Endothelial cell of umbilical vein (primary cell): ENCODE measurements at regions not wholly inside any gene's neighbourhood (a gene's known extent, or its start where the extent isn't known, plus 50 kb on each side); places are given as distances from the start of the nearest gene placed in this dataset.

Source experiments
- BruUV-seq: library from RNA; stranded (reverse); fragments of 400-500 nt; replicated peaks from 2 replicates; lab custom pipeline; 2021; lab: Mats Ljungman, UMichigan
- CTCF ChIA-PET: fragments of 300-600, 350-600 bp; sonication (Branson Sonifier 250); formaldehyde crosslinking; loops from one replicate; lab custom pipeline; 2021; ENCODE audit warnings: antibody characterized with exemption, inconsistent platforms; lab: Charles Lee
- POLR2A ChIA-PET: fragments of 300-600, 350-600 bp; sonication (Branson Sonifier 250); formaldehyde crosslinking; loops from one replicate; lab custom pipeline; 2021; ENCODE audit warnings: antibody characterized with exemption, inconsistent platforms; lab: Charles Lee
- DNase-seq: peaks from one replicate; pipeline ENCODE4 v3.0.0-alpha.2; 2011; ENCODE audit warnings: low read depth, low spot score
- FAIRE-seq: peaks from 2 replicates; lab custom pipeline; 2011; peaks lifted over from hg19 to GRCh38; lab: Jason Lieb, UNC
- H2AFZ ChIP-seq: 2 replicates; pipeline ENCODE4 v1.6.0; 2012; ENCODE audit warnings: low read depth, low read length, control low read depth, inconsistent platforms
- H3K27ac ChIP-seq: 2 replicates; pipeline ENCODE4 v1.5.1; 2011; ENCODE audit warnings: low read depth, mild to moderate bottlenecking, control low read depth, low read length, moderate library complexity; ENCODE audit not compliant: insufficient read depth
- H3K27me3 ChIP-seq, 2 experiments: 2 replicates each; pipeline versions ENCODE4 v1.6.0 to v1.6.1; 2011; ENCODE audit warnings: low read length in 2 of 2, mixed read lengths in 1 of 2; ENCODE audit not compliant: control insufficient read depth in 2 of 2, insufficient read depth in 2 of 2
- H3K36me3 ChIP-seq, 2 experiments: 2 replicates in 1 of 2; 3 replicates in 1 of 2; pipeline ENCODE4 v1.5.1; 2011; ENCODE audit warnings: low read length in 2 of 2, mild to moderate bottlenecking in 1 of 2, moderate library complexity in 1 of 2; ENCODE audit not compliant: control insufficient read depth in 2 of 2, insufficient read depth in 2 of 2; ENCODE audit errors: extremely low read depth in 1 of 2
- H3K4me1 ChIP-seq: 3 replicates; pipeline ENCODE4 v1.5.1; 2011; ENCODE audit warnings: mild to moderate bottlenecking, low read length; ENCODE audit not compliant: control insufficient read depth, insufficient read depth; ENCODE audit errors: extremely low read depth
- H3K4me2 ChIP-seq: 2 replicates; pipeline ENCODE4 v1.6.1; 2011; ENCODE audit warnings: low read length, control low read depth, mixed read lengths; ENCODE audit not compliant: insufficient read depth
- H3K4me3 ChIP-seq, 3 experiments: fragments of 200-600 bp in 1 of 3; sonication (generic), shearing (Covaris generic) in 1 of 3; replicated peaks in 1 of 3; 2 replicates each; pipeline ENCODE4 v1.5.1; 2011 to 2016; ENCODE audit warnings: control low read depth in 3 of 3, low read length in 3 of 3, mild to moderate bottlenecking in 2 of 3, inconsistent platforms in 1 of 3, low read depth in 1 of 3, moderate library complexity in 1 of 3; ENCODE audit not compliant: insufficient read depth in 1 of 3
- H3K79me2 ChIP-seq: 2 replicates; pipeline ENCODE4 v1.6.0; 2012; ENCODE audit warnings: low read length, inconsistent platforms; ENCODE audit not compliant: control insufficient read depth, insufficient read depth
- H3K9ac ChIP-seq: replicated peaks from 2 replicates; pipeline ENCODE3; 2011; ENCODE audit warnings: low read length, control low read depth; ENCODE audit not compliant: insufficient read depth; ENCODE audit errors: extremely low read depth
- H3K9me1 ChIP-seq: replicated peaks from 3 replicates; pipeline ENCODE4 v1.6.0; 2011; ENCODE audit warnings: mild to moderate bottlenecking, low read length; ENCODE audit not compliant: control insufficient read depth, insufficient read depth; ENCODE audit errors: extremely low read depth
- H3K9me3 ChIP-seq: replicated peaks from 2 replicates; pipeline ENCODE4 v1.5.1; 2012; ENCODE audit warnings: low read length, inconsistent platforms; ENCODE audit not compliant: control insufficient read depth, insufficient read depth
- H4K20me1 ChIP-seq: replicated peaks from 2 replicates; pipeline ENCODE3; 2011; ENCODE audit warnings: mild to moderate bottlenecking, low read length; ENCODE audit not compliant: control insufficient read depth, insufficient read depth; ENCODE audit errors: extremely low read depth
- CTCF ChIP-seq, 2 donors: IDR thresholded peaks; 1 replicate in 1 of 2; 2 replicates in 1 of 2; pipeline ENCODE4 v1.5.1; 2011; ENCODE audit warnings: low read length in 2 of 2, mild to moderate bottlenecking in 2 of 2, moderate library complexity in 2 of 2, control low read depth in 1 of 2, inconsistent platforms in 1 of 2, low read depth in 1 of 2; ENCODE audit not compliant: insufficient read depth in 1 of 2; ENCODE audit errors: extremely low read depth in 1 of 2
- EZH2 ChIP-seq: IDR thresholded peaks from 2 replicates; pipeline ENCODE4 v1.6.1; 2012; ENCODE audit warnings: borderline replicate concordance, low read depth, mild to moderate bottlenecking, moderate library complexity, low read length, inconsistent platforms; ENCODE audit not compliant: severe bottlenecking
- FOS ChIP-seq: IDR thresholded peaks from 2 replicates; pipeline ENCODE4 v1.6.1; 2011; ENCODE audit warnings: mild to moderate bottlenecking, low read length, moderate library complexity, borderline replicate concordance; ENCODE audit not compliant: insufficient read depth
- GATA2 ChIP-seq: IDR thresholded peaks from 2 replicates; pipeline ENCODE4 v1.7.0; 2011; ENCODE audit warnings: low read depth, mild to moderate bottlenecking, moderate library complexity, mixed read lengths, low read length; ENCODE audit not compliant: insufficient read length, insufficient read depth
- JUN ChIP-seq: IDR thresholded peaks from 2 replicates; pipeline ENCODE4 v1.6.1; 2011; ENCODE audit warnings: borderline replicate concordance, low read depth; ENCODE audit not compliant: insufficient read length, insufficient read depth
- MAX ChIP-seq: IDR thresholded peaks from 2 replicates; pipeline ENCODE4 v1.6.1; 2011; ENCODE audit not compliant: insufficient read depth, insufficient read length
- MYC ChIP-seq: IDR thresholded peaks from one replicate; pipeline ENCODE4 v1.6.1; 2011; ENCODE audit warnings: mild to moderate bottlenecking, low read depth, low read length
- POLR2A ChIP-seq: IDR thresholded peaks from 2 replicates; pipeline ENCODE4 v1.6.1; 2012; ENCODE audit warnings: low read depth, mild to moderate bottlenecking, control low read depth, low read length
- POLR2AphosphoS5 ChIP-seq: IDR thresholded peaks from 2 replicates; pipeline ENCODE4 v1.6.1; 2012; ENCODE audit warnings: low read depth, mild to moderate bottlenecking, control low read depth, low read length, moderate library complexity; ENCODE audit not compliant: insufficient read depth
- dilution Hi-C: fragments of 300-500 bp; cut with MboI; formaldehyde crosslinking; loops from one replicate; pipeline ENCODE4 v1.15.0; 2019; ENCODE audit warnings: low sequenced_read_pairs; ENCODE audit not compliant: extremely low pct_ligation_motif_present
- intact Hi-C: fragments of 100-400 bp; cut with micrococcal nuclease; formaldehyde crosslinking; loops from one replicate; pipeline ENCODE4 v1.10.0; 2022

DNA sequence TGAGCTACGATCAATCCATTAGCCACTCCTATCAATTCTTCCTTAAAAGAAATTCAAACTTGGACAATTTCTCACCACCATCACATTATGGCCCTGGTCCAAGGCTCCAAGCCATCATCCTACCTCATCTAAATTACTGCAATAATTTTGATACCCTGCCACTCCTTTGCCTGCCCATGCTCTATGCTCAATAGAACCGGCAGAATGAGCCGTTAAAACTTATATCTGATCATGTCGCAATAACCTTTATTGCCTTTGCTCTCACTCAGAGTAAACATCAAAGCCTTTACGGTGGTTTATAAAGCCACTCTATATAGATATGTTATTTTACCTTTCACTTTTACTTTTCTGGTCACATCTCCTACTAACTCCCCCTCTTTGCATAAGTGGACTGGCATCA is 2392.1 kb upstream of the RAG2 start:
- Histone ChIP-seq H3K4me1 (no peaks in the 10 kb centered on the region), H3K4me3 (no peak overlapping the region), H3K36me3 (no peaks in the 10 kb centered on the region), H3K79me2 (no peaks in the 10 kb centered on the region), H3K9ac (no peak overlapping the region), H3K9me3 (peaks cover 2% of the 10 kb centered on the region), H3K4me2 (no peak overlapping the region), H3K9me1 (no peaks in the 10 kb centered on the region), H4K20me1 (no peaks in the 10 kb centered on the region), H3K27me3 (no peaks in the 10 kb centered on the region), H2AFZ (no peak overlapping the region), H3K27ac (no peak overlapping the region)
- intact Hi-C loops (no loop called here), dilution Hi-C loops (no loop called here)
- ChIA-PET CTCF (interaction anchor here (0.7 kb wide), 1 partner anchor 508 kb away, joined by 3 read pairs; no protein-coding TSS in a partner anchor), POLR2A (no interaction called here)
- TF ChIP-seq MYC = no peak
- TF ChIP-seq FOS = no peak
- no peak for TF ChIP-seq EZH2
- no peak for TF ChIP-seq CTCF (IDR thresholded peaks at IDR 0.05; ENCODE audit: extremely low read depth in 1 of 2, insufficient read depth in 1 of 2, low read depth in 1 of 2, low read length in 2 of 2)
- no peak for TF ChIP-seq GATA2
- no peak for TF ChIP-seq POLR2AphosphoS5
- no peak for TF ChIP-seq JUN
- TF ChIP-seq POLR2A = no peak
- TF ChIP-seq MAX = no peak
- DNase-seq (no peak), FAIRE-seq (no peak)
- no TSS peak for BruUV-seq
